Transverse colon (tissue), 4 donors: ENCODE measurements at regions not wholly inside any gene's neighbourhood (a gene's known extent, or its start where the extent isn't known, plus 50 kb on each side); places are given as distances from the start of the nearest gene placed in this dataset.
A peak's percentile ranks its signal among the peaks of the same experiment; 100 is the strongest.
"Not testable (repeated sequence)": the region's sequence is repeated elsewhere in the genome, so short reads cannot be mapped to it uniquely, and the experiment has no call there.

Source experiments
- DNase-seq: peaks from one replicate; pipeline ENCODE4 v3.0.0-alpha.2; 2019
- H3K27ac ChIP-seq, 4 donors: fragments of 200-600 bp; sonication (generic); 2 replicates each; pipeline ENCODE4 v1.5.1; 2016 to 2018; ENCODE audit warnings: inconsistent platforms in 4 of 4
- H3K27me3 ChIP-seq: fragments of 200-600 bp; sonication (generic); 2 replicates; pipeline ENCODE4 v1.5.1; 2017; ENCODE audit warnings: inconsistent platforms
- H3K36me3 ChIP-seq, 4 donors: fragments of 200-600 bp; sonication (generic); 2 replicates each; pipeline ENCODE4 v1.5.1; 2017 to 2019; ENCODE audit warnings: inconsistent platforms in 4 of 4
- H3K4me1 ChIP-seq, 4 donors: fragments of 200-600 bp; sonication (generic); 2 replicates each; pipeline ENCODE4 v1.5.1; 2017 to 2020; ENCODE audit warnings: inconsistent platforms in 4 of 4
- H3K4me3 ChIP-seq, 4 donors: fragments of 200-600 bp; sonication (generic); 1 replicate in 1 of 4; 2 replicates in 3 of 4; pipeline versions ENCODE4 v1.5.1 to v1.6.1; 2017 to 2019; ENCODE audit warnings: inconsistent platforms in 4 of 4
- H3K9me3 ChIP-seq, 2 donors: fragments of 200-600 bp; sonication (generic); 2 replicates each; pipeline ENCODE4 v1.5.1; 2017 to 2019; ENCODE audit warnings: inconsistent platforms in 2 of 2
- CTCF ChIP-seq, 5 experiments: fragments of 200-600 bp in 3 of 5; fragments of 450-650 bp in 2 of 5; sonication (generic) in 3 of 5; IDR thresholded peaks; 1 replicate in 2 of 5; 2 replicates in 3 of 5; pipeline ENCODE4 v1.5.1; 2016 to 2017; ENCODE audit warnings: antibody characterized with exemption in 5 of 5, inconsistent platforms in 3 of 5, mild to moderate bottlenecking in 2 of 5, moderate library complexity in 1 of 5
- EP300 ChIP-seq: sonication (generic); formaldehyde crosslinking; IDR thresholded peaks from one replicate; pipeline ENCODE4 v1.6.1; 2017; ENCODE audit warnings: antibody characterized with exemption, low read depth
- POLR2A ChIP-seq: fragments of 450-650 bp; IDR thresholded peaks from one replicate; pipeline ENCODE4 v1.6.1; 2016; ENCODE audit warnings: antibody characterized with exemption, mild to moderate bottlenecking, moderate library complexity
- POLR2AphosphoS5 ChIP-seq, 3 donors: sonication (generic); formaldehyde crosslinking; IDR thresholded peaks; one replicate each; pipeline ENCODE4 v1.6.1; 2016; ENCODE audit warnings: antibody characterized with exemption in 3 of 3
- WGBS, 2 donors: methylation state at CpG; one replicate each; pipeline ENCODE4 v1.1.5; 2018; ENCODE audit warnings: low coverage in 1 of 2; 5-methylcytosine and 5-hydroxymethylcytosine counted together
- in situ Hi-C, 4 donors: fragments of 200-750 bp; cut with MboI; loops; one replicate each; pipeline versions ENCODE4 v1.15.0 to v1.15.1; 2017; ENCODE audit warnings: low sequenced_read_pairs in 3 of 4, low pct_ligation_motif_present in 1 of 4, low pct_unique_long_range_greater_than_20kb in 1 of 4
- intact Hi-C: fragments of 100-400 bp; cut with DNase I; formaldehyde crosslinking; loops from one replicate; pipeline ENCODE4 v1.15.1; 2023; ENCODE audit warnings: low total_unique reads

- H3K4me3 ChIP-seq, result no peak overlapping the region
- in situ Hi-C loops (no loop called here), intact Hi-C loops (no loop called here)
- no peaks in the 10 kb centered on the region for H3K27me3 ChIP-seq
- 67 to 88% methylated on average over 3 of the region's 3 CpGs for WGBS, 2 donors
- H3K27ac ChIP-seq, result no peak overlapping the region
- H3K36me3 ChIP-seq, result no peaks in the 10 kb centered on the region
- no peaks in the 10 kb centered on the region for H3K9me3 ChIP-seq
- TF ChIP-seq EP300, result no peak
- no peak for DNase-seq
- peaks cover 0 to 19% (median 12%) of the 10 kb centered on the region in 4 donors for H3K4me1 ChIP-seq
Measured at GRCh38 chr5:14996997-14997396, 125.4 kb upstream of the ANKH start.

GRCh38 chr5:14995229-14995628 is 123.7 kb upstream of the ANKH start:
- in situ Hi-C loops (no loop called here), intact Hi-C loops (no loop called here)
- DNase-seq, result peak; percentile 37
- 53% methylated on average over 4 of the region's 4 CpGs; no CpG with 5 or more reads in 1 of the 2 donors for WGBS, 2 donors
- Histone ChIP-seq H3K9me3 (no peaks in the 10 kb centered on the region), H3K4me1 (peaks cover 0 to 19% (median 12%) of the 10 kb centered on the region in 4 donors), H3K27me3 (no peaks in the 10 kb centered on the region), H3K4me3 (no peak overlapping the region), H3K36me3 (no peaks in the 10 kb centered on the region), H3K27ac (peak overlapping the region; percentile 36 to 72 (median 59))
- TF ChIP-seq CTCF (IDR thresholded peaks at IDR 0.05) (no peak), POLR2AphosphoS5 (IDR thresholded peaks at IDR 0.05) (no peak), EP300 (no peak), POLR2A (no peak)

GRCh38 chr5:14993459-14994133 is 122.0 kb upstream of the ANKH start:
- in situ Hi-C loops, DNase-seq, H3K4me3 ChIP-seq, H3K36me3 ChIP-seq, H3K27me3 ChIP-seq, intact Hi-C loops, H3K27ac ChIP-seq, H3K9me3 ChIP-seq: not testable (repeated sequence)
- 94% methylated on average over 26 of the region's 40 CpGs; no CpG with 5 or more reads in 1 of the 2 donors for WGBS, 2 donors
- peaks cover 0 to 13% (median 8%) of the 10 kb centered on the region in 4 donors for H3K4me1 ChIP-seq

GRCh38 chr5:14992751-14993458 is 121.3 kb upstream of the ANKH start:
- H3K36me3 ChIP-seq, in situ Hi-C loops, H3K9me3 ChIP-seq, H3K27me3 ChIP-seq, intact Hi-C loops: not testable (repeated sequence)
- Histone ChIP-seq H3K4me3 (peak overlapping the region in 3 of 4 donors; percentile 6 to 38 (median 12)), H3K27ac (peak overlapping the region in 2 of 4 donors; percentile 5 to 39), H3K4me1 (peaks cover 0 to 13% (median 8%) of the 10 kb centered on the region in 4 donors)
- peak; percentile 24 for TF ChIP-seq POLR2A
- WGBS, 2 donors, result 56 to 78% methylated on average over 13 to 28 of the region's 28 CpGs
- DNase-seq, result peak; percentile 25

GRCh38 chr5:14988223-14988622 is 116.6 kb upstream of the ANKH start:
- in situ Hi-C loops (no loop called here), intact Hi-C loops (no loop called here)
- Histone ChIP-seq H3K4me1 (no peaks in the 10 kb centered on the region), H3K9me3 (no peaks in the 10 kb centered on the region), H3K27ac (no peak overlapping the region), H3K27me3 (no peaks in the 10 kb centered on the region), H3K4me3 (no peak overlapping the region), H3K36me3 (no peaks in the 10 kb centered on the region)
- 68 to 91% methylated on average over 2 to 5 of the region's 5 CpGs for WGBS, 2 donors
- no peak for DNase-seq
- TF ChIP-seq POLR2AphosphoS5 (IDR thresholded peaks at IDR 0.05) (no peak), CTCF (IDR thresholded peaks at IDR 0.05) (no peak), EP300 (no peak), POLR2A (no peak)
